Neural crest cell (in vitro differentiated cells): ENCODE measurements at regions not wholly inside any gene's neighbourhood (a gene's known extent, or its start where the extent isn't known, plus 50 kb on each side); places are given as distances from the start of the nearest gene placed in this dataset.

Experiments
- DNase-seq: peaks from one replicate; pipeline ENCODE4 v3.0.0; 2021; ENCODE audit warnings: low read depth, mixed read lengths, low spot score
- H3K27ac Mint-ChIP-seq: one replicate; pipeline ENCODE4 v1.8.0; 2021; ENCODE audit warnings: mild to moderate bottlenecking, mixed read lengths; ENCODE audit not compliant: unreplicated experiment
- H3K27me3 Mint-ChIP-seq: 2 replicates; pipeline ENCODE4 v1.8.0; 2021; ENCODE audit warnings: low read depth, mild to moderate bottlenecking, mixed read lengths
- H3K36me3 Mint-ChIP-seq: 2 replicates; pipeline ENCODE4 v1.8.0; 2021; ENCODE audit warnings: low read depth, mild to moderate bottlenecking, mixed read lengths
- H3K4me1 Mint-ChIP-seq: 2 replicates; pipeline ENCODE4 v1.8.0; 2021; ENCODE audit warnings: mixed read lengths
- H3K4me3 Mint-ChIP-seq: one replicate; pipeline ENCODE4 v1.8.0; 2021; ENCODE audit warnings: mild to moderate bottlenecking, mixed read lengths
- H3K9me3 Mint-ChIP-seq: 2 replicates; pipeline ENCODE4 v1.8.0; 2021; ENCODE audit warnings: mixed read lengths
- CTCF ChIP-seq: fragments of 200-600 bp; sonication (generic); conservative IDR thresholded peaks from 2 replicates; pipeline ENCODE4 v1.5.0; 2021; ENCODE audit warnings: antibody characterized with exemption, mild to moderate bottlenecking

GRCh38 chr21:38183961-38184360, 72.8 kb upstream of the KCNJ15 start:
- DNase-seq = no peak
- no peak overlapping the region for H3K4me3 Mint-ChIP-seq
- TF ChIP-seq CTCF = no peak
- H3K9me3 Mint-ChIP-seq = peaks cover 17% of the 10 kb centered on the region
- no peak overlapping the region for H3K27ac Mint-ChIP-seq
- H3K36me3 Mint-ChIP-seq = peaks cover 12% of the 10 kb centered on the region
- H3K4me1 Mint-ChIP-seq = no peaks in the 10 kb centered on the region
- H3K27me3 Mint-ChIP-seq = no peaks in the 10 kb centered on the region

- Mint-ChIP-seq H3K9me3 (peaks cover 15% of the 10 kb centered on the region), H3K4me3 (no peak overlapping the region), H3K27ac (no peak overlapping the region), H3K36me3 (peaks cover 13% of the 10 kb centered on the region), H3K4me1 (no peaks in the 10 kb centered on the region), H3K27me3 (no peaks in the 10 kb centered on the region)
- no peak for TF ChIP-seq CTCF
- no peak for DNase-seq
Measured at GRCh38 chr21:38186661-38187270, 70.0 kb upstream of the KCNJ15 start.

- H3K4me1 Mint-ChIP-seq = no peaks in the 10 kb centered on the region
- H3K27me3 Mint-ChIP-seq = no peaks in the 10 kb centered on the region
- H3K27ac Mint-ChIP-seq = no peak overlapping the region
- peaks cover 15% of the 10 kb centered on the region for H3K9me3 Mint-ChIP-seq
- no peak for DNase-seq
- TF ChIP-seq CTCF = no peak
- no peak overlapping the region for H3K4me3 Mint-ChIP-seq
- H3K36me3 Mint-ChIP-seq = peaks cover 13% of the 10 kb centered on the region
Measured at GRCh38 chr21:38188037-38188436, 68.8 kb upstream of the KCNJ15 start.

- peaks cover 20% of the 10 kb centered on the region for H3K36me3 Mint-ChIP-seq
- H3K27ac Mint-ChIP-seq = peak overlapping the region; percentile 86
- peaks cover 21% of the 10 kb centered on the region for H3K9me3 Mint-ChIP-seq
- no peaks in the 10 kb centered on the region for H3K27me3 Mint-ChIP-seq
- H3K4me1 Mint-ChIP-seq = peaks cover 6% of the 10 kb centered on the region
- no peak for DNase-seq
- no peak for TF ChIP-seq CTCF
- no peak overlapping the region for H3K4me3 Mint-ChIP-seq
Measured at GRCh38 chr21:38196036-38196435, 60.8 kb upstream of the KCNJ15 start.

GRCh38 chr21:38202811-38203210, 54.0 kb upstream of the KCNJ15 start:
- H3K9me3 Mint-ChIP-seq = peaks cover 4% of the 10 kb centered on the region

More at GRCh38 chr21:38202811-38203210, 54.0 kb upstream of the KCNJ15 start:
- Mint-ChIP-seq H3K36me3 (peaks cover 2% of the 10 kb centered on the region), H3K27me3 (no peaks in the 10 kb centered on the region), H3K27ac (no peak overlapping the region), H3K4me1 (no peaks in the 10 kb centered on the region), H3K4me3 (no peak overlapping the region)
- TF ChIP-seq CTCF = no peak
- DNase-seq = no peak
